Small intestine (tissue), 7 donors: ENCODE measurements at regions not wholly inside any gene's neighbourhood (a gene's known extent, or its start where the extent isn't known, plus 50 kb on each side); places are given as distances from the start of the nearest gene placed in this dataset.

Experiments
- DNase-seq, 2 donors: peaks; one replicate each; pipeline versions ENCODE4 v3.0.0 to v3.0.0-alpha.2; 2013
- FAIRE-seq: peaks from 2 replicates; lab custom pipeline; 2012; peaks lifted over from hg19 to GRCh38; lab: Jason Lieb, UNC
- H3K27ac ChIP-seq, 3 donors: one replicate each; pipeline ENCODE4 v1.5.1; 2013; ENCODE audit warnings: low read length in 2 of 3, mild to moderate bottlenecking in 2 of 3, control low read depth in 1 of 3, inconsistent platforms in 1 of 3, low read depth in 1 of 3, moderate library complexity in 1 of 3
- H3K27me3 ChIP-seq, 3 donors: one replicate each; pipeline ENCODE4 v1.6.1; 2013; ENCODE audit warnings: low read length in 3 of 3, inconsistent platforms in 1 of 3; ENCODE audit not compliant: control insufficient read depth in 3 of 3, insufficient read depth in 3 of 3
- H3K36me3 ChIP-seq, 3 donors: one replicate each; pipeline ENCODE4 v1.6.1; 2013; ENCODE audit warnings: low read length in 3 of 3, inconsistent platforms in 1 of 3, low read depth in 1 of 3, mild to moderate bottlenecking in 1 of 3, moderate library complexity in 1 of 3; ENCODE audit not compliant: control insufficient read depth in 3 of 3, insufficient read depth in 2 of 3
- H3K4me1 ChIP-seq, 3 donors: one replicate each; pipeline ENCODE4 v1.6.1; 2013; ENCODE audit warnings: low read length in 2 of 3, inconsistent platforms in 1 of 3, low read depth in 1 of 3, mild to moderate bottlenecking in 1 of 3, moderate library complexity in 1 of 3; ENCODE audit not compliant: control insufficient read depth in 3 of 3, insufficient read depth in 2 of 3
- H3K4me3 ChIP-seq, 3 donors: one replicate each; pipeline ENCODE4 v1.5.1; 2013; ENCODE audit warnings: low read length in 3 of 3, control low read depth in 1 of 3, inconsistent platforms in 1 of 3, low read depth in 1 of 3, mild to moderate bottlenecking in 1 of 3, moderate library complexity in 1 of 3
- H3K9me3 ChIP-seq, 2 donors: one replicate each; pipeline ENCODE4 v1.6.1; 2013; ENCODE audit warnings: low read depth in 1 of 2, low read length in 1 of 2; ENCODE audit not compliant: control insufficient read depth in 2 of 2, insufficient read depth in 1 of 2
- WGBS, 3 donors: extraction: QIAGEN DNeasy Blood & Tissue Kit; methylation state at CpG; one replicate each; pipeline ENCODE4 v1.1.7; 2013; 5-methylcytosine and 5-hydroxymethylcytosine counted together
- donor health status: healthy with polysubstance abuse.
- donor health status: control.
- donor health status: control.
- donor health status: Bipolar disorder and iron deficiency.
- donor health status: healthy.

DNA sequence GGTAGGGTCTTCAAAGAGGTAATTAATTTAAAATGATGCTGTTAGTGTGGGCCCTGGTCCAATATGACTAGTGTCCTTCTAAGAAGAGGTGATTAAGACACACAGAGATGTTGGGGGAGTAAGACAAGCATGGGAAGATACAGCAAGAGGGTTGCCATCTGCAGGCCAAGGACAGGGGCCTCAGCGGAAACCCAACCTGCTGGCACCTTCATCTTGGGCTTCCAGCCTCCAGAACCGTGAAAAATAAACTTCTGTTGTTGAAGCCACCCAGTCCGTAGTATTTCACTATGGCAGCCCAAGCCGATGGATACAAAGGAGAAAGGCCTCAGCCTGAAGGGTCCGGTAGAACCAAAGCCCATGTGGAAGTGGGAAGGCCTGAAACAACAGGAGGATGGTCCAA, 161.7 kb upstream of the UBE2E1 start:
- FAIRE-seq (no peak), DNase-seq (no peak)
- Histone ChIP-seq H3K9me3 (no peaks in the 10 kb centered on the region), H3K4me1 (peaks cover 0 to 10% (median 9%) of the 10 kb centered on the region in 3 donors), H3K27me3 (no peaks in the 10 kb centered on the region), H3K4me3 (no peak overlapping the region), H3K36me3 (no peaks in the 10 kb centered on the region), H3K27ac (no peak overlapping the region)
- 91 to 98% (median 96%) methylated on average over 5 of the region's 5 CpGs for WGBS, 3 donors

DNA sequence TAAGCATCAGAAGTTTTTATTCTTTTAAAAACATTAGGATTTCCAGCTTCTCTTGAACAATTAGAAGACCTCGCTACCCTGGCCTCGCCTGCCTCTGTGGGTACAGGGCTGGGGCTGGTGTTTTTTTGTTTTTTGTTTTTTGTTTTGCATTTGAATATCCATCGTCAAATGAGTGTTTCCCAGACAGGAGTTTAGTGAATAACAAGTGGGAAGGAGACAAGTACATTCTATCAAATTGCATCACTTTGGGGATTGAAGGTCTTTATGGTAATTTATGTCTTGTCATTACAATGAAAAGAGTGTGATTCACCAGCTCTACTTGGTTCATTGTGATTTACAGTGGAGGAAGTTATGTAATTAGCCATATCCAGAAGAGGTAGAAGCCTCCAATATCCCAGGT, 161.1 kb upstream of the UBE2E1 start:
- DNase-seq = no peak
- Histone ChIP-seq H3K4me3 (no peak overlapping the region), H3K27ac (no peak overlapping the region), H3K36me3 (no peaks in the 10 kb centered on the region), H3K9me3 (no peaks in the 10 kb centered on the region), H3K4me1 (peaks cover 3 to 15% (median 14%) of the 10 kb centered on the region in 3 donors), H3K27me3 (no peaks in the 10 kb centered on the region)
- 92 to 96% (median 95%) methylated on average over 3 of the region's 3 CpGs for WGBS, 3 donors
- FAIRE-seq = no peak

GRCh38 chr3:23645533-23646183, 160.1 kb upstream of the UBE2E1 start:
- Histone ChIP-seq H3K36me3 (no peaks in the 10 kb centered on the region), H3K27me3 (no peaks in the 10 kb centered on the region), H3K27ac (no peak overlapping the region), H3K9me3 (no peaks in the 10 kb centered on the region), H3K4me3 (no peak overlapping the region), H3K4me1 (peaks cover 5 to 18% (median 15%) of the 10 kb centered on the region in 3 donors)
- WGBS, 3 donors = 73 to 81% (median 80%) methylated on average over 9 of the region's 9 CpGs
- DNase-seq (no peak), FAIRE-seq (no peak)

GRCh38 chr3:23646184-23646920, 159.4 kb upstream of the UBE2E1 start:
- Histone ChIP-seq H3K36me3 (no peaks in the 10 kb centered on the region), H3K9me3 (no peaks in the 10 kb centered on the region), H3K4me3 (no peak overlapping the region), H3K27me3 (no peaks in the 10 kb centered on the region), H3K27ac (peak overlapping the region in 1 of 3 donors; percentile 14), H3K4me1 (peaks cover 5 to 18% (median 15%) of the 10 kb centered on the region in 3 donors)
- DNase-seq = peak; percentile 37 to 80
- FAIRE-seq = no peak
- WGBS, 3 donors = 22 to 53% (median 31%) methylated on average over 8 of the region's 8 CpGs

GRCh38 chr3:23647706-23648258, 158.0 kb upstream of the UBE2E1 start:
- Histone ChIP-seq H3K4me1 (peaks cover 5 to 18% (median 15%) of the 10 kb centered on the region in 3 donors), H3K9me3 (no peaks in the 10 kb centered on the region), H3K4me3 (no peak overlapping the region), H3K27ac (no peak overlapping the region), H3K36me3 (no peaks in the 10 kb centered on the region), H3K27me3 (no peaks in the 10 kb centered on the region)
- WGBS, 3 donors = 94 to 96% (median 96%) methylated on average over 6 of the region's 6 CpGs
- FAIRE-seq (no peak), DNase-seq (no peak)

- 43 to 61% (median 49%) methylated on average over 5 of the region's 5 CpGs for WGBS, 3 donors
- DNase-seq = no peak
- FAIRE-seq = no peak
- H3K36me3 ChIP-seq = no peaks in the 10 kb centered on the region
- H3K4me1 ChIP-seq = peaks cover 5 to 18% (median 15%) of the 10 kb centered on the region in 3 donors
- H3K4me3 ChIP-seq = no peak overlapping the region
- no peaks in the 10 kb centered on the region for H3K9me3 ChIP-seq
- peak overlapping the region in 1 of 3 donors; percentile 64 for H3K27ac ChIP-seq
- H3K27me3 ChIP-seq = no peaks in the 10 kb centered on the region
Measured at GRCh38 chr3:23648326-23648995, 157.3 kb upstream of the UBE2E1 start.

- no peak for FAIRE-seq
- DNase-seq = peak; percentile 37 to 92
- Histone ChIP-seq H3K9me3 (no peaks in the 10 kb centered on the region), H3K36me3 (no peaks in the 10 kb centered on the region), H3K4me3 (no peak overlapping the region), H3K27me3 (no peaks in the 10 kb centered on the region), H3K4me1 (peaks cover 5 to 18% (median 15%) of the 10 kb centered on the region in 3 donors), H3K27ac (peak overlapping the region in 1 of 3 donors; percentile 64)
- 13 to 49% (median 22%) methylated on average over 4 of the region's 4 CpGs for WGBS, 3 donors
Measured at GRCh38 chr3:23648996-23649395, 156.8 kb upstream of the UBE2E1 start.

GRCh38 chr3:23649448-23649847, 156.3 kb upstream of the UBE2E1 start:
- no peak for FAIRE-seq
- 36 to 68% (median 50%) methylated on average over 3 of the region's 3 CpGs for WGBS, 3 donors
- no peak for DNase-seq

More at GRCh38 chr3:23649448-23649847, 156.3 kb upstream of the UBE2E1 start:
- Histone ChIP-seq H3K27ac (peak overlapping the region in 1 of 3 donors; percentile 64), H3K9me3 (no peaks in the 10 kb centered on the region), H3K4me1 (peaks cover 5 to 18% (median 15%) of the 10 kb centered on the region in 3 donors), H3K36me3 (no peaks in the 10 kb centered on the region), H3K4me3 (no peak overlapping the region), H3K27me3 (no peaks in the 10 kb centered on the region)
